ENCODE measurements at regions not wholly inside any gene's neighbourhood (a gene's known extent, or its start where the extent isn't known, plus 50 kb on each side); places are given as distances from the start of the nearest gene placed in this dataset.

- no peak for DNase-seq
Measured at GRCh38 chr1:166221316-166221715, 54.5 kb upstream of the FAM78B start.

GRCh38 chr1:166233750-166234366, 67.1 kb upstream of the FAM78B start:
- no peak for DNase-seq

DNA sequence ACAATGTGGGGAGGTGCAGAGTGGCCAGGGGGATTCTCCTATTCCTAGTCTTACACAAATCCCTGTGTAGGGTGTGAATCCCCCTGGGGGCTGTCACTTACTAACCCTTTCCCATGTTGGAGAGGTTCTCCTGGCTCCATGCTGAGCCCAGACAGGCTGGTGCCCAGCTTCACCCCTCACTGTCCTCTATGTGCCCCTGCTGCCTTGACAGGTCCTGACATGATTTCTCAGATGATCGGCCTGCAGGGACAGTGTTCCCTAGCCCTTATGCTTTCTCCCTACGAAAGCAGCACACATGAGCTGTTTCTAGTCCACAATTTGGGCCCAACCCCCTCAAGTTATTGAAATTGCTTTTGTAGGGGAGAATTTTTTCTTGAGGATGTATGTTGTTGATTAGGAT, 68.9 kb upstream of the FAM78B start:
- DNase-seq, result no peak

GRCh38 chr1:166237675-166238074, 70.9 kb upstream of the FAM78B start:
- no peak for DNase-seq

DNA sequence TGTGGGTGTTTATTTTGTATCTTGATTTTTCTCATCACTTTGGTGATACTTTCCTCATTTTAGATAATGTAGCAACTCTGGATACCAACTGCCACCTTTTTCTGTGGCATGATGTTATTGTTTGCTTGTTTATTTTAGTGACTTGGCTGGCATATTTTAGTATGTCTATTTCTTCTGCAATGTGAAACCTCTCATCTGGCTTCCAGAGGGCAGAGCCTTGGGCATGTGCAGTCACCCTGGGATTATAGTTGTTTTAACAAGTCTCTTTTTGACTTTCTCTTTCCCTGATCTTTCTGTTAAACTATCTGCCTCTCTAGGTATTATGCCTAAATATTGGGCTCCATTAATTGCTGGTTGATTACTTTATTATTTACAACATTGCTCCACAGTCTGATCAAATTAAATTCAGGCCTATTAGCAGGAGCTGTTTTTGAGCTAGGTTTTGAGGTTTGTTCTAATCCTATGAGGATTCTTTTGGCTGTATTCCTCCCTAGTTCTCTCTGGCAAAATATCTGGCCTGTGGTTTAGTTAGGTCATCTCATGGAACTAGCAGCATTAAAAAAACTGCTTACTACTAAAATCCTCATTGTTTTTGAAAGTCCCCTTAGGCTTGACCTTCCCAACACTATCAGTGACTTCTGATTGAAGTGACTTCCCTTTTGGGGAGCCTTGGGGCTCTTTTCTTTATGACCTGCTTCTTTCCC, 86.4 kb upstream of the FAM78B start:
- no peak for DNase-seq

DNA sequence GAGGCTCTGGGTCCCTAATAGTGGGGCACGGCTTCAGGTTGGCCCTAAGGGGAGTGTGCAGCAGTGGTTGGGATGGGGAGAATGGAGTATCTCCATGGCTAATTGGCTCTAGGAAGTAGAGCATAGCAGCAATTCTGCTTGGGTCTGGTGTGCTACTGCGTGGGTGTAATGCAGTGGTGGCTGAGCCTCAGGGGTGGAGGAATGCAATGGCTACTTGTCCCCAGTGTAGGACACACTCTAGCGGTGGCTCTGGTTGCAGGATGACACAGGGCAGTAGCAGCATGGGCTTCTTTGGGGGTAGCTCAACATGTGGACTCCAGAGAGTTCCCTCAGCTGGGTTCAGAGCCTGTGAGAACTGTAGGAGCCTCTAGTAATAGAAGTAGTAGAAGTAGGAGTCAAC, 91.2 kb upstream of the FAM78B start:
- no peak for DNase-seq

GRCh38 chr1:166261511-166261910, 94.7 kb upstream of the FAM78B start:
- no peak for DNase-seq

GRCh38 chr1:166270476-166271150, 103.8 kb upstream of the FAM78B start:
- DNase-seq, result no peak

- no peak for DNase-seq
Measured at GRCh38 chr1:166271151-166271538, 104.3 kb upstream of the FAM78B start.

GRCh38 chr1:166272155-166272554, 105.4 kb upstream of the FAM78B start:
- DNase-seq, result no peak

- DNase-seq, result no peak
Measured at GRCh38 chr1:166272851-166273250, 106.0 kb upstream of the FAM78B start.

DNA sequence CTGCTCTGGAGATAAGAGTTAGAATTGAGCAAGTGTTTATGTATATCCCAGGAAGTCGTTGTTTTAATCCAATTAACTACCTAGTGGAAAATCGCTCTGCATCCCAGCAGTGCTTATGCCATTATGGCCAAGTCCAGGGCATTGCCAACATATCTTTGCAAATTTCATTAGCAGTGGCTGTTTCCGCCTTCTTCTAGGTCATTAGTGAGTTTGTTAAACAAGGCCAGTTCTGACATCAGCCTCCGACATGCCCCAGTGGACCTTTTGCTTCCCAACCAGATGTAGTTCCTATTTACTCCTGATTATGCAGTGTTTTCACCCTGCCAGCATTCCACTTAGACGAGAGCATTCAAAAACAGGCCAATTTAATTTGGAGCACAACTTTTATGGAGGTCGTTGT, 106.8 kb upstream of the FAM78B start:
- DNase-seq, result no peak

- DNase-seq, result no peak
Measured at GRCh38 chr1:166282391-166283137, 115.8 kb upstream of the FAM78B start.

DNA sequence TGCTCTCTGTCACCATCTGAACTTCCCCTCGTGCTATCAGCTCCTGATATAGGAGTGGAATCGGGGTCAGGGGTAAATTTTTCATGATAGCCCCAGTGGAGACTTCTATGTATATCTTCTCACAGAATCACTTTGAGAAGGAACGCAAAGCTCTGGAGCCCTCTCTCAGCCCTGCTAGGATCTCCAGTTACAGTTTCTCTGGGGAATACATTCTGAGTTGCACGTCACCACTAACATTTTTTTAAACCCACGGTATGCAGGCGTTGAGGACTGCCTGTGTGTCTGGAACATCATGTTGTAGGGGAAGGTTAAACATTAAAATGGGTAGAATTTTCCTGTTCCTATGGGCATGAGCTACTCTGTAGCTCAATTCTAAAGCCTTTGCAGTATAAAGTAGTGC, 116.4 kb upstream of the FAM78B start:
- no peak for DNase-seq

- no peak for DNase-seq
Measured at GRCh38 chr1:166283600-166283999, 116.8 kb upstream of the FAM78B start.

DNA sequence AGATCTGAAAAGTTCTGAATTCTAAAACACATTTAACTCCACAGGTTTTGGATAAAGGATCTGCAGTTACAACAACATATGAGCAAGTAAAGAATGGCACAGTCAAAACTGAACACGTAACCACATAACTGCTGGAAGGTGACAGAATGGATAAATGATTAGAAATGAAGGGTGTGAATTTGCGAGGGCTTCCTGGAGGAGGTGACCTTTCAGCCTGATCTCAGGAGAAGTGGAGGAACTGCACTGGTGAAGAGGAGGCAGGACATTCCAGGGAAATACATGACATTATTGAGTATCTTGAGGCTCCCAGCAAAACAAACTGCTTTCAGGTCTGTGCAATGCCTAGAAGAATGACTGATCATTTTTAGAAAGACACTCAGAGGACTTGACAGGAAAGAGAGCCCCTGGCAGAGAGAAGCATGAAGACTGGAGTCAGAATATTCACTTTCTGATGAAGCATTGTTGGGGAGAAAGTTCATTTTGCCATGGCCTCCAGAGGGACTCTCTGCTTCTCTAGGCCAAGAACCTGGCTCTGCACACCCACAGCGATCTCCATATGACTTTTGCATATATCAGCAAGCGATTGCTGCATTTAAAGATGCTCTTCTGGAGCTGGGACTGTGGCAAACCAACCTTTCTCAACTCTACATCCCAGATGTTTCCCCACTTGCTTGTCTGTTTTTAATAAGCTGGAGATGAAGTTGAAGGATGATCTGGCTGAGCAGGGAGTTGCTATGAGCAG, 122.7 kb upstream of the FAM78B start:
- DNase-seq, result no peak

GRCh38 chr1:166295656-166296055, 128.9 kb upstream of the FAM78B start:
- no peak for DNase-seq

DNA sequence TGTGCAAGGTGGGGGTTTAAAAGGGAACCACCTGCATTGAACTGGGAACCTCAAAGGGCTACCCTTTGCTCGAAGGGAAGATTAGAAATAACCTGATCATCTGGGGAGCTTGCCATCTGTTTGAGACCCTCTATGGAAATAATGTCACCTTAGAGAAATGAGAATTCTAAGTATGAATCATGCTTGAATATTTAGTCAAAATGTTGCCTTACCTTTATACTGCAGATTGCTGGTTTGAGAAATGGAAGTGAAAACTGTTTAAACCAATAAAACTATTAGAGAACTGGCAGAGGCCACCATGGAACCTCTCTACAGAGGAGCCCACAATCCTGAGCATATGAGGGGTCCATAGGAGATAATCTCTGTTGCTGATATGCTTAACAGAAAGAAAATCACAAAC, 131.2 kb upstream of the FAM78B start:
- no peak for DNase-seq

- DNase-seq, result no peak
Measured at GRCh38 chr1:166300767-166301166, 134.0 kb upstream of the FAM78B start.

DNA sequence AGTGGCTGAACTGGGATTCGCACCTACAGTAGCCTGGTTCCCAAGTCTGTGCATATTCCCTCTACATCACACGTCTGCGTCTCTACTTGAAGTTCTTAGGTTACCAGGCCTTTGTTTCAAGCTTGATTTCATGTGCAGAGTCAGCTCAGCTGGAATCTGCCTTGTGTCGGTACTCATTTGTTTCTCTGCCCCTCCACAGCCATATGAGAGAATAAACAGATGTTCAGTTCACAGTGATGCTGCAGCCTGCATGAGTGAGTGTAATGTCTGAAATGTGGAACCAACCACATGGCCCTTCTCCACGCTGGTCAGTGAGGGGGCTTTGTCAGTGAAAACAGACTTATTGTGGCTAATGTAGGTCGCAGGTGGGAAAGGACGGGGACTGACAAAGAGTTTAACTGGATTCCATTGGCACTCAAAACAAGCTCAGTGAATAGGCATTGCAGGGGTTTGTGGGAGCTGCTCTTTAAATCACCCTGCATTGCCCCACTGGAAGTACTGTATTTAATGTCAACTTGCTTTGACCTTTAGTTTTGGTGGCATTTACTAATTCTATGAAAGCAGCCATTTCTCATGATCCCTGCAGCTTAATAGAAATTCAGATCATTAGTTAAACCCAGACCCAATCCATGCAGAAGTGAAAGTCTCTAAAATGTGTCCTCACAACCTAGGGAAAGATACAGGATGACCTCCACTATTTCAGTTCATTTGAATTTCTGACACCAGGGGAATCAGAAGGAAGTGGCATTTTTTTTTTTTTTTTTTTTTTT, 136.4 kb upstream of the FAM78B start:
- no peak for DNase-seq

DNA sequence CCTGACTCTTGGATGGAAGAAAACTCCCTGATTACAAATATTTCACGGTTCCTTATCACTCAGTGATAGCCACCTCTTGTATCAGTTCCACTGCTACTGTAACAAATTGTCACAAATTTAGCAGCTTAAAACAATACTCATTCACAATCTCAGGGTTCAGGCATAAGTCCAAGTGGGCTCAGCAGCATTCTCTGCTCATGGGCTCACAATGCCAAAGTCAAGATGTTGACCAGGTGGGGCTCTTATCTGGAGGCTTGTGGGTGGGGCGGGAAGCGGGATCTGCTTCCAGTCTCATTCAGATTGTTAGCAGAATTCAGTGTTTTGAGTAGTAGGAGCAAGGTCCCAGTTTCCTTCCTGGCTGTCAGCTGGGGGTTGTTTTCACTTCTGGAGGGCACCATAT, 137.3 kb upstream of the FAM78B start:
- DNase-seq, result no peak

- no peak for DNase-seq
Measured at GRCh38 chr1:166305371-166305770, 138.6 kb upstream of the FAM78B start.
